HG02981 (cell line): ENCODE measurements at regions not wholly inside any gene's neighbourhood (a gene's known extent, or its start where the extent isn't known, plus 50 kb on each side); places are given as distances from the start of the nearest gene placed in this dataset.

Source experiments
- ATAC-seq: cut with Tn5 transposase; IDR thresholded peaks from one replicate; pipeline ENCODE4 v1.9.1; 2021; ENCODE audit warnings: mild to moderate bottlenecking, moderate library complexity; ENCODE audit not compliant: unreplicated experiment

- ATAC-seq = no peak
Measured at GRCh38 chr2:185145316-185146121, 547.2 kb downstream of the ZNF804A start.

GRCh38 chr2:185147361-185147760 lies 549.0 kb downstream of the ZNF804A start:
- ATAC-seq = no peak

GRCh38 chr2:185152186-185152585 lies 553.9 kb downstream of the ZNF804A start:
- ATAC-seq = no peak

- no peak for ATAC-seq
Measured at GRCh38 chr2:185161701-185162100, 563.4 kb downstream of the ZNF804A start.

- ATAC-seq = no peak
Measured at GRCh38 chr2:185174353-185174752, 564.3 kb upstream of the FSIP2 start.

- ATAC-seq = no peak
Measured at GRCh38 chr2:185179743-185180142, 558.9 kb upstream of the FSIP2 start.

- no peak for ATAC-seq
Measured at GRCh38 chr2:185181901-185182300, 556.7 kb upstream of the FSIP2 start.

- no peak for ATAC-seq
Measured at GRCh38 chr2:185185044-185185443, 553.6 kb upstream of the FSIP2 start.

- ATAC-seq = no peak
Measured at GRCh38 chr2:185187421-185187820, 551.2 kb upstream of the FSIP2 start.

- ATAC-seq = no peak
Measured at GRCh38 chr2:185188656-185189055, 549.9 kb upstream of the FSIP2 start.

GRCh38 chr2:185201063-185201462 lies 537.5 kb upstream of the FSIP2 start:
- no peak for ATAC-seq

- no peak for ATAC-seq
Measured at GRCh38 chr2:185202381-185202780, 536.2 kb upstream of the FSIP2 start.

GRCh38 chr2:185202945-185203528 lies 535.6 kb upstream of the FSIP2 start:
- ATAC-seq = no peak

- no peak for ATAC-seq
Measured at GRCh38 chr2:185208261-185208660, 530.3 kb upstream of the FSIP2 start.

- no peak for ATAC-seq
Measured at GRCh38 chr2:185215497-185215896, 523.1 kb upstream of the FSIP2 start.

GRCh38 chr2:185219981-185220380 lies 518.6 kb upstream of the FSIP2 start:
- no peak for ATAC-seq

GRCh38 chr2:185222311-185222710 lies 516.3 kb upstream of the FSIP2 start:
- ATAC-seq = no peak

GRCh38 chr2:185227391-185227790 lies 511.2 kb upstream of the FSIP2 start:
- ATAC-seq = no peak

GRCh38 chr2:185239491-185239890 lies 499.1 kb upstream of the FSIP2 start:
- no peak for ATAC-seq

- ATAC-seq = no peak
Measured at GRCh38 chr2:185240796-185241195, 497.8 kb upstream of the FSIP2 start.

- no peak for ATAC-seq
Measured at GRCh38 chr2:185241556-185241955, 497.0 kb upstream of the FSIP2 start.

GRCh38 chr2:185242462-185242861 lies 496.1 kb upstream of the FSIP2 start:
- no peak for ATAC-seq

- ATAC-seq = no peak
Measured at GRCh38 chr2:185245216-185245615, 493.4 kb upstream of the FSIP2 start.
